GM23338 (cell line): ENCODE measurements at regions not wholly inside any gene's neighbourhood (a gene's known extent, or its start where the extent isn't known, plus 50 kb on each side); places are given as distances from the start of the nearest gene placed in this dataset.

Experiments
- ATAC-seq: fragments of 200-7000 bp; cut with Tn5 transposase; 3 replicates; pipeline ENCODE4 v1.9.1; 2020
- DNase-seq: peaks from one replicate; pipeline ENCODE4 v3.0.0-alpha.2; 2015; ENCODE audit warnings: low spot score
- H2AFZ ChIP-seq: fragments of 200-600 bp; sonication (generic); 2 replicates; pipeline ENCODE4 v1.8.0; 2016; ENCODE audit warnings: antibody characterized with exemption, mild to moderate bottlenecking, moderate library complexity
- H3F3A ChIP-seq: fragments of 200-600 bp; sonication (generic); replicated peaks from 2 replicates; pipeline ENCODE4 v1.8.0; 2017; ENCODE audit warnings: antibody characterized with exemption, mixed run types, low read depth
- H3K27ac ChIP-seq: fragments of 200-600 bp; sonication (generic); 2 replicates; pipeline ENCODE4 v1.6.1; 2016; ENCODE audit warnings: low read depth
- H3K27me3 ChIP-seq: fragments of 200-600 bp; sonication (generic); 2 replicates; pipeline ENCODE4 v1.8.0; 2016; ENCODE audit warnings: mild to moderate bottlenecking, mixed run types, moderate library complexity; ENCODE audit not compliant: insufficient read depth
- H3K36me3 ChIP-seq: fragments of 200-600 bp; sonication (generic); 2 replicates; pipeline ENCODE4 v1.8.0; 2016; ENCODE audit warnings: mild to moderate bottlenecking; ENCODE audit not compliant: insufficient read depth
- H3K4me1 ChIP-seq: fragments of 200-600 bp; sonication (generic); 2 replicates; pipeline ENCODE4 v1.8.0; 2016; ENCODE audit warnings: mild to moderate bottlenecking, moderate library complexity; ENCODE audit not compliant: insufficient read depth
- H3K4me2 ChIP-seq: fragments of 200-600 bp; sonication (generic); 2 replicates; pipeline ENCODE4 v1.7.1; 2017; ENCODE audit warnings: mixed run types
- H3K4me3 ChIP-seq: fragments of 200-600 bp; sonication (generic); 2 replicates; pipeline ENCODE4 v1.6.1; 2016; ENCODE audit warnings: mixed run types
- H3K79me2 ChIP-seq: fragments of 200-600 bp; sonication (generic); replicated peaks from 2 replicates; pipeline ENCODE4 v1.8.0; 2017; ENCODE audit warnings: mild to moderate bottlenecking; ENCODE audit not compliant: insufficient read depth
- H3K9me2 ChIP-seq: fragments of 200-600 bp; sonication (generic); 2 replicates; pipeline ENCODE4 v1.8.0; 2017; ENCODE audit not compliant: insufficient read depth
- H4K20me1 ChIP-seq: fragments of 200-600 bp; sonication (generic); replicated peaks from 2 replicates; pipeline ENCODE4 v1.8.0; 2017; ENCODE audit warnings: mild to moderate bottlenecking; ENCODE audit not compliant: insufficient read depth
- H3K27ac Mint-ChIP-seq: 2 replicates; pipeline ENCODE4 v1.8.0; 2020; ENCODE audit warnings: inconsistent platforms, mild to moderate bottlenecking, moderate library complexity, mixed read lengths
- H3K27me3 Mint-ChIP-seq: 3 replicates; pipeline ENCODE4 v1.8.0; 2022; ENCODE audit warnings: low read depth, mild to moderate bottlenecking, moderate library complexity, mixed read lengths, inconsistent platforms; ENCODE audit not compliant: insufficient read depth, poor library complexity
- H3K36me3 Mint-ChIP-seq: 3 replicates; pipeline ENCODE4 v1.8.0; 2021; ENCODE audit warnings: low read depth, mild to moderate bottlenecking, inconsistent platforms, moderate library complexity, mixed read lengths
- H3K4me1 Mint-ChIP-seq: 3 replicates; pipeline ENCODE4 v1.8.0; 2020; ENCODE audit warnings: mild to moderate bottlenecking, inconsistent platforms, mixed read lengths
- H3K4me3 Mint-ChIP-seq: 3 replicates; pipeline ENCODE4 v1.8.0; 2021; ENCODE audit warnings: moderate library complexity, mild to moderate bottlenecking, inconsistent platforms, mixed read lengths
- H3K9me3 Mint-ChIP-seq: 3 replicates; pipeline ENCODE4 v1.8.0; 2020; ENCODE audit warnings: moderate library complexity, mild to moderate bottlenecking, inconsistent platforms, mixed read lengths
- CREB1 ChIP-seq: fragments of 250-450 bp; sonication (Bioruptor Pico); IDR thresholded peaks from 2 replicates; pipeline ENCODE4 v1.5.0; 2020; ENCODE audit warnings: low read depth, mild to moderate bottlenecking, moderate library complexity
- CTCF ChIP-seq, 2 experiments: fragments of 200-600 bp in 1 of 2; sonication (generic) in 1 of 2; conservative IDR thresholded peaks; 2 replicates each; pipeline versions ENCODE4 v1.5.1 to v1.6.1; 2016 to 2017; ENCODE audit warnings: antibody characterized with exemption in 2 of 2, low read depth in 2 of 2, mild to moderate bottlenecking in 2 of 2, moderate library complexity in 1 of 2
- ETS1 ChIP-seq: IDR thresholded peaks from 2 replicates; pipeline ENCODE4 v1.6.1; 2016; ENCODE audit warnings: antibody characterized with exemption
- EZH2 ChIP-seq: fragments of 200-600 bp; sonication (generic); IDR thresholded peaks from one replicate; pipeline ENCODE4 v1.8.0; 2017; ENCODE audit warnings: antibody characterized with exemption, mild to moderate bottlenecking, low read depth; ENCODE audit not compliant: unreplicated experiment
- EZH2phosphoT487 ChIP-seq: fragments of 200-600 bp; sonication (generic); IDR thresholded peaks from one replicate; pipeline ENCODE4 v1.8.1; 2018; ENCODE audit warnings: antibody characterized with exemption; ENCODE audit not compliant: unreplicated experiment
- JUNB ChIP-seq: IDR thresholded peaks from one replicate; pipeline ENCODE4 v1.6.1; 2016; ENCODE audit warnings: antibody characterized with exemption; ENCODE audit not compliant: unreplicated experiment
- NANOG ChIP-seq: IDR thresholded peaks from 2 replicates; pipeline ENCODE4 v1.6.1; 2016; ENCODE audit warnings: antibody characterized with exemption, borderline replicate concordance
- POLR2AphosphoS5 ChIP-seq: IDR thresholded peaks from 2 replicates; pipeline ENCODE4 v1.6.1; 2016; ENCODE audit warnings: antibody characterized with exemption, low read depth
- REST ChIP-seq: IDR thresholded peaks from one replicate; pipeline ENCODE4 v1.6.1; 2018; ENCODE audit warnings: antibody characterized with exemption; ENCODE audit not compliant: unreplicated experiment
- STAT1 ChIP-seq: IDR thresholded peaks from one replicate; pipeline ENCODE4 v1.6.1; 2016; ENCODE audit warnings: antibody characterized with exemption; ENCODE audit not compliant: unreplicated experiment
- ZNF114 ChIP-seq: fragments of 250-450 bp; sonication (Bioruptor Pico); IDR thresholded peaks from 2 replicates; pipeline ENCODE4 v1.5.0; 2020; ENCODE audit warnings: mild to moderate bottlenecking, moderate library complexity
- ZNF331 ChIP-seq: fragments of 250-450 bp; sonication (Bioruptor Pico); IDR thresholded peaks from 2 replicates; pipeline ENCODE4 v1.5.0; 2020; ENCODE audit warnings: low read depth, mild to moderate bottlenecking, moderate library complexity
- ZNF462 ChIP-seq: fragments of 250-450 bp; sonication (Bioruptor Pico); IDR thresholded peaks from 2 replicates; pipeline ENCODE4 v1.5.0; 2020; ENCODE audit warnings: mild to moderate bottlenecking, moderate library complexity

- Histone ChIP-seq H3K36me3 (no peaks in the 10 kb centered on the region), H3F3A (no peaks in the 10 kb centered on the region), H3K27me3 (no peaks in the 10 kb centered on the region), H3K4me2 (no peak overlapping the region), H4K20me1 (no peaks in the 10 kb centered on the region), H3K4me1 (no peaks in the 10 kb centered on the region), H3K4me3 (no peak overlapping the region), H3K9me2 (peaks cover 14% of the 10 kb centered on the region), H3K27ac (no peak overlapping the region), H3K79me2 (no peaks in the 10 kb centered on the region), H2AFZ (no peak overlapping the region)
- Mint-ChIP-seq H3K36me3 (no peaks in the 10 kb centered on the region), H3K27ac (no peak overlapping the region), H3K9me3 (no peaks in the 10 kb centered on the region), H3K27me3 (peaks cover 3% of the 10 kb centered on the region), H3K4me1 (peaks cover 1% of the 10 kb centered on the region; the same call in 1 of the 3 replicates), H3K4me3 (no peak overlapping the region)
- no peak for TF ChIP-seq ZNF462 (CRISPR knock-in tag)
- no peak for TF ChIP-seq ZNF114 (CRISPR knock-in tag)
- TF ChIP-seq EZH2 = no peak
- TF ChIP-seq JUNB = no peak
- no peak for TF ChIP-seq REST
- no peak for TF ChIP-seq EZH2phosphoT487
- TF ChIP-seq POLR2AphosphoS5 = no peak
- no peak for TF ChIP-seq NANOG
- no peak for TF ChIP-seq CREB1 (CRISPR knock-in tag)
- TF ChIP-seq STAT1 = no peak
- no peak for TF ChIP-seq ZNF331 (CRISPR knock-in tag)
- TF ChIP-seq CTCF (conservative IDR thresholded peaks at IDR 0.05; ENCODE audit: low read depth in 2 of 2) = no peak
- TF ChIP-seq ETS1 = no peak
- ATAC-seq (no peak), DNase-seq (no peak)
These were observed 69.2 kb upstream of the DYNAP start for GRCh38 chr18:54521846-54522245.
